GM12878 (cell line): ENCODE measurements at regions not wholly inside any gene's neighbourhood (a gene's known extent, or its start where the extent isn't known, plus 50 kb on each side); places are given as distances from the start of the nearest gene placed in this dataset.

Experiments
- ATAC-seq: fragments of 200-7000 bp; cut with Tn5 transposase; 3 replicates; pipeline ENCODE4 v1.9.1; 2020; ENCODE audit warnings: mild to moderate bottlenecking, moderate library complexity
- BruUV-seq: library from RNA; stranded (reverse); fragments of 400-500 nt; replicated peaks from 2 replicates; lab custom pipeline; 2021; lab: Mats Ljungman, UMichigan
- CTCF ChIA-PET: fragments of 300-600 bp; sonication (Branson Sonifier 250); formaldehyde crosslinking; extraction: SDS; loops from one replicate; lab custom pipeline; 2021; ENCODE audit warnings: inconsistent platforms; lab: Yijun Ruan, JAX
- POLR2A ChIA-PET: fragments of 350-600 bp; formaldehyde crosslinking; extraction: SDS; loops from one replicate; lab custom pipeline; 2021; ENCODE audit warnings: inconsistent platforms; lab: Charles Lee
- RAD21 ChIA-PET: fragments of 300-600 bp; sonication (Branson Sonifier 250); formaldehyde crosslinking; loops from one replicate; lab custom pipeline; 2023; ENCODE audit warnings: antibody characterized with exemption; ENCODE audit not compliant: unreplicated experiment; lab: Charles Lee
- SMC1A ChIA-PET: fragments of 300-600 bp; sonication (Branson Sonifier 250); formaldehyde crosslinking; loops from one replicate; lab custom pipeline; 2023; ENCODE audit not compliant: unreplicated experiment, uncharacterized antibody; lab: Charles Lee
- DNase-seq: peaks from one replicate; pipeline ENCODE4 v3.0.0-alpha.2; 2011; ENCODE audit warnings: low read depth, low spot score
- FAIRE-seq: peaks from 3 replicates; lab custom pipeline; 2011; peaks lifted over from hg19 to GRCh38; lab: Jason Lieb, UNC
- H2AFZ ChIP-seq: 2 replicates; pipeline ENCODE4 v1.6.0; 2011; ENCODE audit warnings: low read depth, low read length, control low read depth; ENCODE audit not compliant: control insufficient read depth
- H3K27ac ChIP-seq: 2 replicates; pipeline ENCODE4 v1.5.1; 2011; ENCODE audit warnings: control low read depth; ENCODE audit not compliant: control insufficient read depth, insufficient read depth
- H3K27me3 ChIP-seq, 2 experiments: replicated peaks in 1 of 2; 2 replicates each; pipeline versions ENCODE4 v1.6.0 to v1.6.1; 2011; ENCODE audit warnings: low read length in 1 of 2; ENCODE audit not compliant: control insufficient read depth in 2 of 2, insufficient read depth in 2 of 2
- H3K36me3 ChIP-seq, 2 experiments: 2 replicates each; pipeline ENCODE4 v1.5.1; 2011; ENCODE audit warnings: low read length in 1 of 2; ENCODE audit not compliant: control insufficient read depth in 2 of 2, insufficient read depth in 2 of 2
- H3K4me1 ChIP-seq: 2 replicates; pipeline ENCODE4 v1.6.1; 2011; ENCODE audit warnings: mild to moderate bottlenecking, low read length, moderate library complexity, mixed read lengths; ENCODE audit not compliant: control insufficient read depth, insufficient read depth
- H3K4me2 ChIP-seq: 2 replicates; pipeline ENCODE4 v1.6.0; 2011; ENCODE audit warnings: control low read depth; ENCODE audit not compliant: control insufficient read depth, insufficient read depth
- H3K4me3 ChIP-seq: fragments of 200-600 bp; sonication (generic); 2 replicates; pipeline ENCODE4 v1.5.1; 2016
- H3K79me2 ChIP-seq: 2 replicates; pipeline ENCODE4 v1.6.0; 2011; ENCODE audit warnings: low read length; ENCODE audit not compliant: control insufficient read depth, insufficient read depth
- H3K9ac ChIP-seq: 2 replicates; pipeline ENCODE4 v1.8.0; 2011; ENCODE audit warnings: low read length, control low read depth, mixed read lengths; ENCODE audit not compliant: control insufficient read depth, insufficient read depth
- H3K9me3 ChIP-seq: replicated peaks from 3 replicates; pipeline ENCODE4 v1.5.1; 2011; ENCODE audit warnings: mild to moderate bottlenecking, low read length; ENCODE audit not compliant: control insufficient read depth, insufficient read depth
- H4K20me1 ChIP-seq: 2 replicates; pipeline ENCODE4 v1.6.0; 2011; ENCODE audit not compliant: control insufficient read depth, insufficient read depth
- HCFC1 ChIP-seq: fragments of 150-350 bp; IDR thresholded peaks from 2 replicates; pipeline ENCODE4 v1.6.1; 2014; ENCODE audit warnings: low read length
- HDGF ChIP-seq: fragments of 450-650 bp; IDR thresholded peaks from 2 replicates; pipeline ENCODE4 v1.6.1; 2016; ENCODE audit warnings: antibody characterized with exemption
- KDM1A ChIP-seq: fragments of 200-600 bp; sonication (generic); IDR thresholded peaks from 2 replicates; pipeline ENCODE4 v1.6.1; 2016; ENCODE audit warnings: borderline replicate concordance
- MEF2B ChIP-seq: fragments of 450-650 bp; IDR thresholded peaks from 2 replicates; pipeline ENCODE4 v1.6.1; 2018; ENCODE audit warnings: mild to moderate bottlenecking, moderate library complexity; ENCODE audit not compliant: partially characterized antibody, poor library complexity, severe bottlenecking
- MTA3 ChIP-seq: IDR thresholded peaks from 2 replicates; pipeline ENCODE4 v1.6.1; 2012; ENCODE audit warnings: low read length, inconsistent platforms, borderline replicate concordance
- NFIC ChIP-seq: IDR thresholded peaks from 2 replicates; pipeline ENCODE4 v1.6.1; 2012; ENCODE audit warnings: low read depth, mild to moderate bottlenecking, inconsistent platforms, low read length, moderate library complexity
- PKNOX1 ChIP-seq: fragments of 450-650 bp; IDR thresholded peaks from 2 replicates; pipeline ENCODE4 v1.6.1; 2016; ENCODE audit warnings: mild to moderate bottlenecking
- STAT3 ChIP-seq: IDR thresholded peaks from 2 replicates; pipeline ENCODE4 v1.6.1; 2011; ENCODE audit warnings: low read depth, low read length, improper control_type of control experiment
- ZBTB4 ChIP-seq: fragments of 450-650 bp; formaldehyde crosslinking; IDR thresholded peaks from 2 replicates; pipeline ENCODE4 v1.4.0; 2022; ENCODE audit warnings: mild to moderate bottlenecking, moderate library complexity
- ZNF217 ChIP-seq: fragments of 450-650 bp; IDR thresholded peaks from 2 replicates; pipeline ENCODE4 v1.6.1; 2017; ENCODE audit warnings: antibody characterized with exemption, mild to moderate bottlenecking
- WGBS: methylation state at CpG from one replicate; pipeline ENCODE4 v1.1.6; 2016; ENCODE audit warnings: low lambda C conversion rate; ENCODE audit not compliant: insufficient replicate concordance, insufficient coverage; ENCODE audit errors: missing lambda C conversion rate; 5-methylcytosine and 5-hydroxymethylcytosine counted together
- in situ Hi-C: fragments of 300-500 bp; cut with MboI; formaldehyde crosslinking; loops from 9 replicates; pipeline ENCODE4 v1.14.3; 2018; ENCODE audit warnings: mixed read lengths
- intact Hi-C: fragments of 100-400 bp; cut with micrococcal nuclease; formaldehyde crosslinking; loops from one replicate; pipeline ENCODE4 v1.14.2; 2022; ENCODE audit not compliant: unreplicated experiment
- TF ChIP-seq, protein P1 (sequence below): IDR thresholded peaks from 2 replicates; pipeline ENCODE4 v1.6.1; 2012; ENCODE audit warnings: mild to moderate bottlenecking, low read depth, low read length
- TF ChIP-seq, protein P2 (sequence below): fragments of 450-650 bp; formaldehyde crosslinking; IDR thresholded peaks from 2 replicates; pipeline ENCODE4 v1.4.0; 2020; ENCODE audit warnings: mild to moderate bottlenecking, moderate library complexity

DNA sequence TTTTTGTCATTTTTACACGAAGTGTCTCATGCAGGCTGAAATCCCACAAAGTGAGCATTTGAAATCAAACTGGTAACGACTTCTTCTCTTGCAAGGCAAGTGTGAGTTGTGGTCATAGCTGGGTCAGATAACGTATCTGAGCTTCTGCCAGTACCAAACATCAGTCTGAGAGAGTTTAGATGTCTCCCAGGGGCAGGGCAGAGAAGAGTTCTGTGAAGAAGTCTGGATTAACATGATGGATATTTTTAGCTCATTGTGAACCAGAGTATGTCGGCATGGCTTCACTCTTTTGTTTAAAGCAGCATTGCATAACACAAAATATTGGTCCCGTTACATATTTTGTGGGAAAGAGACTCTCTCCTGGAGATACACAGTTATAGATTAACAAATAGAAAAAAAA lies 655.5 kb upstream of the KLHL29 start (continued):
- no peak for TF ChIP-seq MTA3
- TF ChIP-seq ZBTB4: no peak
- TF ChIP-seq MEF2B: no peak
- no peak for TF ChIP-seq HCFC1
- no peak for TF ChIP-seq ZNF217
- no peak for TF ChIP-seq PKNOX1

GRCh38 chr2:22734373-22735045 lies 650.5 kb upstream of the KLHL29 start:
- WGBS: 80% methylated on average over 1 of the region's 1 CpG
- Histone ChIP-seq H3K4me1 (no peaks in the 10 kb centered on the region), H3K9ac (no peak overlapping the region), H3K36me3 (no peaks in the 10 kb centered on the region), H2AFZ (no peak overlapping the region), H3K79me2 (no peaks in the 10 kb centered on the region), H3K27ac (no peak overlapping the region), H3K27me3 (no peaks in the 10 kb centered on the region), H3K4me3 (no peak overlapping the region), H3K4me2 (no peak overlapping the region), H4K20me1 (no peaks in the 10 kb centered on the region), H3K9me3 (no peaks in the 10 kb centered on the region)
- ChIA-PET POLR2A (no interaction called here), SMC1A (no interaction called here), CTCF (no interaction called here), RAD21 (no interaction called here)
- intact Hi-C loops (no loop called here), in situ Hi-C loops (no loop called here)
- BruUV-seq: no TSS peak
- DNase-seq: no peak
- ATAC-seq: no peak
- FAIRE-seq: no peak
- TF ChIP-seq KDM1A (no peak), STAT3 (no peak), HDGF (no peak), NFIC (no peak)
- TF ChIP-seq, protein P1, sequence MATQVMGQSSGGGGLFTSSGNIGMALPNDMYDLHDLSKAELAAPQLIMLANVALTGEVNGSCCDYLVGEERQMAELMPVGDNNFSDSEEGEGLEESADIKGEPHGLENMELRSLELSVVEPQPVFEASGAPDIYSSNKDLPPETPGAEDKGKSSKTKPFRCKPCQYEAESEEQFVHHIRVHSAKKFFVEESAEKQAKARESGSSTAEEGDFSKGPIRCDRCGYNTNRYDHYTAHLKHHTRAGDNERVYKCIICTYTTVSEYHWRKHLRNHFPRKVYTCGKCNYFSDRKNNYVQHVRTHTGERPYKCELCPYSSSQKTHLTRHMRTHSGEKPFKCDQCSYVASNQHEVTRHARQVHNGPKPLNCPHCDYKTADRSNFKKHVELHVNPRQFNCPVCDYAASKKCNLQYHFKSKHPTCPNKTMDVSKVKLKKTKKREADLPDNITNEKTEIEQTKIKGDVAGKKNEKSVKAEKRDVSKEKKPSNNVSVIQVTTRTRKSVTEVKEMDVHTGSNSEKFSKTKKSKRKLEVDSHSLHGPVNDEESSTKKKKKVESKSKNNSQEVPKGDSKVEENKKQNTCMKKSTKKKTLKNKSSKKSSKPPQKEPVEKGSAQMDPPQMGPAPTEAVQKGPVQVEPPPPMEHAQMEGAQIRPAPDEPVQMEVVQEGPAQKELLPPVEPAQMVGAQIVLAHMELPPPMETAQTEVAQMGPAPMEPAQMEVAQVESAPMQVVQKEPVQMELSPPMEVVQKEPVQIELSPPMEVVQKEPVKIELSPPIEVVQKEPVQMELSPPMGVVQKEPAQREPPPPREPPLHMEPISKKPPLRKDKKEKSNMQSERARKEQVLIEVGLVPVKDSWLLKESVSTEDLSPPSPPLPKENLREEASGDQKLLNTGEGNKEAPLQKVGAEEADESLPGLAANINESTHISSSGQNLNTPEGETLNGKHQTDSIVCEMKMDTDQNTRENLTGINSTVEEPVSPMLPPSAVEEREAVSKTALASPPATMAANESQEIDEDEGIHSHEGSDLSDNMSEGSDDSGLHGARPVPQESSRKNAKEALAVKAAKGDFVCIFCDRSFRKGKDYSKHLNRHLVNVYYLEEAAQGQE: no peak
- TF ChIP-seq, protein P2, sequence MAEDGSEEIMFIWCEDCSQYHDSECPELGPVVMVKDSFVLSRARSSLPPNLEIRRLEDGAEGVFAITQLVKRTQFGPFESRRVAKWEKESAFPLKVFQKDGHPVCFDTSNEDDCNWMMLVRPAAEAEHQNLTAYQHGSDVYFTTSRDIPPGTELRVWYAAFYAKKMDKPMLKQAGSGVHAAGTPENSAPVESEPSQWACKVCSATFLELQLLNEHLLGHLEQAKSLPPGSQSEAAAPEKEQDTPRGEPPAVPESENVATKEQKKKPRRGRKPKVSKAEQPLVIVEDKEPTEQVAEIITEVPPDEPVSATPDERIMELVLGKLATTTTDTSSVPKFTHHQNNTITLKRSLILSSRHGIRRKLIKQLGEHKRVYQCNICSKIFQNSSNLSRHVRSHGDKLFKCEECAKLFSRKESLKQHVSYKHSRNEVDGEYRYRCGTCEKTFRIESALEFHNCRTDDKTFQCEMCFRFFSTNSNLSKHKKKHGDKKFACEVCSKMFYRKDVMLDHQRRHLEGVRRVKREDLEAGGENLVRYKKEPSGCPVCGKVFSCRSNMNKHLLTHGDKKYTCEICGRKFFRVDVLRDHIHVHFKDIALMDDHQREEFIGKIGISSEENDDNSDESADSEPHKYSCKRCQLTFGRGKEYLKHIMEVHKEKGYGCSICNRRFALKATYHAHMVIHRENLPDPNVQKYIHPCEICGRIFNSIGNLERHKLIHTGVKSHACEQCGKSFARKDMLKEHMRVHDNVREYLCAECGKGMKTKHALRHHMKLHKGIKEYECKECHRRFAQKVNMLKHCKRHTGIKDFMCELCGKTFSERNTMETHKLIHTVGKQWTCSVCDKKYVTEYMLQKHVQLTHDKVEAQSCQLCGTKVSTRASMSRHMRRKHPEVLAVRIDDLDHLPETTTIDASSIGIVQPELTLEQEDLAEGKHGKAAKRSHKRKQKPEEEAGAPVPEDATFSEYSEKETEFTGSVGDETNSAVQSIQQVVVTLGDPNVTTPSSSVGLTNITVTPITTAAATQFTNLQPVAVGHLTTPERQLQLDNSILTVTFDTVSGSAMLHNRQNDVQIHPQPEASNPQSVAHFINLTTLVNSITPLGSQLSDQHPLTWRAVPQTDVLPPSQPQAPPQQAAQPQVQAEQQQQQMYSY (CRISPR knock-in tag): no peak
